HG02885 (cell line): ENCODE measurements at regions not wholly inside any gene's neighbourhood (a gene's known extent, or its start where the extent isn't known, plus 50 kb on each side); places are given as distances from the start of the nearest gene placed in this dataset.

ENCODE experiments used
- ATAC-seq: cut with Tn5 transposase; IDR thresholded peaks from one replicate; pipeline ENCODE4 v1.9.1; 2021; ENCODE audit warnings: mild to moderate bottlenecking; ENCODE audit not compliant: unreplicated experiment, poor library complexity

DNA sequence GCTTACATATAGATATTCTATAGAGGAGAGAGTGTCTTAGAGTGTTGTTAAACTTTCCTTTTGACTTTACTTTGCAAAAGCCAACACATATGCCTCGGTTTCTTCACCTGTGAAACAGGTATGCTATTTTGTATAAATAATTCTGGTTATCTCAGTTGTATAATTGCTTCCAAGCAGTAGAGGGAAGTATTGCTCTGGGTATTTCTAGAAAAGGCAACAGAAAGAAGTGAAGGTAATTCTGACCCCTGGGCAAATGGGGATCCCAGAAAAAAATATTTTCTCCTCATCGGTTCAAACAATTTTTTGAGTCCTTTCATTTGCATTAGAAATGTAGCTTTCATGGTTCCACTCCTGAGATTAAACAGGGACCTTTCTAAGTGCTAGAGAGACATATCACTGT is 216.5 kb upstream of the SEMA6D start:
- ATAC-seq, result no peak

DNA sequence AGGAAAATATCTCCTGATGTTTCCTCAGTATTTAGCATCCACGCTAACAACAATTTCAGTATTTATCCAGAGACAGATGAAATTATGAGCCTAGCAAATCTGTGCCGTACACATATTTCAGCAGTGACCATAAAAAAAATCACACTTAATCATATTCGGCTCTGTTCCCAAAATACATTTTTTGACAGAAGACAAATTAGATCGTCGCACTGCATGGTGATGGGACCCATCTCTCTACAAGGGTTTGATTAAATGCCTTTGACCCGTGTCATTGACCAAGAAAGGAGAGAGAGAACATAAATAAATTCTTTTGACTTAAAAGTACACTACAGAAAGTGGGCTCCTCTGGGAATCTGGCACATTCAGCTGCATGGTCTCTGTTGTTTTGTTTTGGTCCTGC is 215.3 kb upstream of the SEMA6D start:
- ATAC-seq, result no peak

DNA sequence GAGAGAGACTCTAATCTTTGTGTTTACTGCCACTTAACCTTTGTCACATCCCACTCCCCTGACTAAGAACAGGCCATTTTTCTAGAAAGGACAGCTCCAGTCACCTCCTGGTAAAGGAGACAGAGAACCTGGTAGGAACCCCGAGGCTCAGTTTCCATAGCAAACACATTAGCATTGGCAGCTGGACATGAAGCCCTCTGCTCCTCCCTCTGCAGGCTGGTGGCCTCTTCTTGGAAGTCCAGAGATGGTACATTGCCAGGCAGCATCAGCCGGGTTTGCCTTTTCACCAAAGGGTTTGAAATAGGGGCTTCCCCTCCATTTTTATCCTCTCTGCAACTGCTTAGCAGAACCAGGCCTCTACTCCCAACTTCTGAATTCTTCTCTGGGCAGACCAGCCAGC is 213.4 kb upstream of the SEMA6D start:
- ATAC-seq, result no peak

DNA sequence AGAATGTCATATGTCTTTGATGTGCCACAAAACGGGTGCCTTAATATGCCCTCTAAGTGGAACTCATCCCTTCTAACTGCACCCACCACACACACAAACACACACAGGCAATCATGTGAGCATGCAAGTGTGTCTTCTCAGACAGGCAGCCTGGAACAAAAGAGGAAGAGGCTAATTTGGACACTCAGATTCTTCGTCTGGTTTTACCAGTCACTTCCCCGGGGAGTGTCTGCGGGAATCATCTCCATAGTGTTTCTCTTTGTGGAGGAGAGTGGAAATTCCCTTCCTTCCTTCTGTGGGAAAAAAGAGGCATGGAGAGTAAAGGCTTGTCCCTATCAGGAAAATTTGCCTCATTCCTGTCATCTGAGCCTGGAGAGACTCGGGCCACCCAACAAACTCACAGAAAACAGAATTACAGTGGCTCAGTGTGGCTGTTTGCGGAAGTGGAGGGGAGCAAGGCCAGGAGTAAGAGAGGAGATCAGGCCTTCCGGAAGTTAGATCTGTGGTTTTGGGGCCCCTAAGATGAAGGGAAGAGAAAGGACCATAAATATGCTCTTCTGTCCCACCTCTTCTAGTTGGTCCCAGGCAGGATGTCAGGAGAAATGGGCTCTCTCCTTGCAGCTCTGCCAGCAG is 212.6 kb upstream of the SEMA6D start:
- no peak for ATAC-seq

DNA sequence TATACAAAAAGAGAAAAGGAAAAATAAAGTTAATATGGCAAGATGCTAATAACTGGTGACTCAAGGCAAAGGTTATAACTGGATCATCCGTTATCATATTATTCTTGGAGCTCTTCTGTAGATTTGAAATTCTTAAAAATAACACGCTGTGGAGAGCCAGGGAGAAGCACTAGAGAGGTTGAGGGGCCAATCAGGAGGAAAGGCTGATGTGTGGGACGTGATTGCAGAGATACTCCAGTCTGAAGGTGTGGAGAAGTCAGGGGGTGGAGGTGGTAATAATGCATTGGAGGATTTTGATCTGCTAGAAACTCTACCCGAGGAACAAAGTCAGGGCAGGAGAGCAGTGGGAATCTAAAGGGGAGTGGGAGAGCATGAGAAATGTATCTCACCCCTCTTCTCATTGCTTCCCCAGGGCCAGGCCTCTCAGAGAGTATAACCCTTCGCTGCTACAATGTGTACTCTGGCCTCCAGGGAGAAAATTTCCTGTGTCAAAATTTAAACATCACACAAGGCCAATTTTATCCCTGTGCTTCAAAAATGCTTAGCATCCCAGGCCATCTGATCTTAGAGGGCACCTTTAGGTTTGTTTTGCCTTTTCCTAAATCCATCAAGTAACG is 211.5 kb upstream of the SEMA6D start:
- no peak for ATAC-seq

DNA sequence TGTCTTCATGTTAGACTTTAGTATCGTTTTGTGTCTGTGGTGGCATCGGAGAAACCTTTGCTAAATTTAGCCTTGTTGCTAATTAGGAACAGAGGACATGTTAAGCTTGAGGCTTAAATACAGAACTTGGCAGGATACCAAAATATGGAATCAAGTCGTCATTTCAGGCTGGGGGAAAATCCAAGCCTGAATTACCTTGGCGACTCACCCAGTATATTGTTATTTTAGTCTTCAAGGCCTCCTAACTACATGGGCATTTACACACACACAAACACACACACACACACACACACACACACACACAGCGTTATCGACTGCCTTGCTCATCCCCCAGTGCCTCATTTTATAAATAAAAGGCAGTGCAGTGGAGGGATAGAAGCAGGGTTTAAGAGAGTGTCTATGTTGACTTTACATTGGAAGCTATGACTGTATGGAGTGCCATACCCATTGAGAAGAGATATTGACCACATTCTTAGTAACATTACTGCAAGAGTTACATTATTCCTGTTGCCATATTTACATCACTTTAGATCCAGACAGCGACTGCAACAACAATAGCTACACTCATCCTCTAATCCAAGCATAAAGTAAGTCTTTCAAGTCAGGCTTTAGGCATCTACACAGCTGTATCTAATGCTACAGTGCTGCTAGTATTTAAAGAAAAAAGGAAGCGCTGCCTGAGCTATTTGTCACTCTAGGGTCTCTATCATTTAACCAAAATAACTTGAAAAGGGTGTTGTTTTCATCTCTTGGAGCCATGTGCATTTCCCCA is 210.8 kb upstream of the SEMA6D start:
- no peak for ATAC-seq

DNA sequence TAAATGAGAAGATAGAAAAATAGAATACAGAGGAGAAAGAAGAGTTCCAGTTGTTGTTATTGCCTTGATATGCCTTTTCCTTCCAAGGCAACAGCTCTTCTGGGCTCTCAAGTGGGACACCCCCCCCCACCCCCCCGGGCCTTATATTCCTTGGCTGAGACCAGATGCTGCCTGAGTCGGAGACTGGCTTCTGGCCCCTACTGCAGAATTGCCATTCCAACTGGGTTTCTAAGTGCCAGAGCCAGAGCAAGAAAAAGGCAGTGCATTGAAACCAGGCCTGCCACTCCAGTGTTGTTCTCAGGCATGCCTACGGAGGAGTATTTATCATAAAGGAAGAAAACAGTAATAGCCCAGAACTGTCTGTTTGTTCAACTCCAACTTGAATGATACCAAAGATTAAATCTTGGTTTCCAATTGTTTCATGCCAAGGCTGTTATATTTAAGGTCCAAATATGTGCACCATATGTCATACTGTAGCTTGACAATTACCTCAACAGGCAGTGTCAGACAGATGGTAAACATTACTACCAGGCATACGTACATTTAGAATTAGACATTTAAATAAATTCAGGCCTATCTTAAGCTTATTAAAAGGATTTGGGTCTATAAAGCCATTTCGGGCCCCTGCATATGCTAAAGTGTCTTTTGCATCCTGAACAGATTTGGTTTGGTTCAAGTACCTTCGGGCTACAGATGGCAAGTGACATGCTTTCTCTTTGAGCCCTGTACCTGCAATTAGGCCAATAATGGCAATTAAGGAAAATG is 209.9 kb upstream of the SEMA6D start:
- no peak for ATAC-seq

DNA sequence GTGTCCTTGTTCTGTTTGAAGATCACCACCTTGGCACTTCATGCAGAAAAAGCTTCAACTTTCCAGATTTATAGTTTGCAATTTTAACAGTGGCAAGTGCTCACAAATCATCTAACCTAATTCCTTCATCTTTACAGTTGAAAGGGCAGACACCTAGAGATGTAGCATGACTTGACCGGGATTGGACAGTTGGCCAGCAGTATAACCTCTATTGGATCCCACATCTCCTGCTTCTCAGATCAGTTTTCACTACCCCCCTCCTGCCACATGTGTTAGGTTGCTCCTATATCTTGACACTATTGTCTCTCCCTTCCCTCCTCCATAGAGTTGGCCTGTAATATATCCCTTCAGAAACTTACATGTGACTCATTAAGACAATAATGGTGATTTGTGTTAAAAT is 206.0 kb upstream of the SEMA6D start:
- no peak for ATAC-seq

DNA sequence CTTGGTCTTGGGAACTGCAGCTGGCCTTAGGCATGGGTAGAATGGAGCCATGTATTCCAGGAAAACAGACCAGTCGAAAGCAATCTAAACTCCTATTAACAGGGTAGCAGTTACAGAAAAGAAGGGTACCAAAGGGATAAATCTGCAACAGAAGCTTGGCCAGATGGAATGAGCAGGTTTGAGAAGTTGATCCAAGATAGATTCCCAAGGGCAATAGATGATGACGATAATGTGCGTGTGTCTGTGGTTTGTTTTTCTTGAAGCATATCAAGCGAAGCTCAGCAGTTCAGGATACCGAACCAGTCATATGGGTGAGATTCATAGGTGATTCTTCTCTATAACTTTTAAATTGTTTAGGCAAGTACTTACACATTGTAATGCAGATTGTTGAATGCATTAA is 203.8 kb upstream of the SEMA6D start:
- no peak for ATAC-seq

DNA sequence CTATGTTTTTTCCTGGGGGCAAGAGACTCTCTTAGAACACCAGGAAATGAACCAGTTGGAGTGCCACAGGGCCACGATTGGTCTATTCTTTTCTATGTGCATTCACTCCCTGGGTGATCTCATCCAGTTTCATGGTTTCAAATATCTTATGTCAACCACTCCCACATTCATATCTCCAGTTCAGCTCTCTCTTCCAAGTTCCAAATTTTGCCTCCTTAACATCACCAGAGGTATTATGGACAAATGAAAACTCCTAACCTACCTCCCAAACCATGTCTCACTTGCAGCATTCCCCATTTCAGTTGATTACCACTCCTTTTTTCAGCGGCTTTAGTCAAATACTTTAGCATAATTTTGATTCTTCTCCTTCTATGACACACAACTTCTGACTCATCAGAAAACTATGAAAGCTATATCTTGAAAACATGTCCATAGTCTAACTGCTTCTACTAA is 203.1 kb upstream of the SEMA6D start:
- ATAC-seq, result no peak

DNA sequence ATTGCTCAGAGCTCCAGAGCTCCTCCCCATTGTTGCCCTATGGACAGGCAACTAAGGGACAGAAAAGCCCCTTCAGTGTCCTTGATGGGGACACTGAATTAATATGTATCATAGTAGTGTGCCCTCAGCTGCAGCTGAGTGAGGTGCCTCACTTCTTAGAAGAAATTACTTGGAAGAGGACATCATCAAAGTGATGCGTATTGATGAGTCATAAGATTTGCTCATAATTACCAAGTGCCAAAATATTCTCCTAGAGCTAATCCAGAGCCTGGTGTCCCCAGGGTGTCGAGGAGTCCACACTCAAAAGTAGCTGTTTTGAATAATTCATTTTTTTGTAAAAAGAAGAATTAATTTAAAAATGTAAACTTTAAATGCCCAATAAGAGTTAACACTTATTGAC is 200.7 kb upstream of the SEMA6D start:
- ATAC-seq, result no peak

DNA sequence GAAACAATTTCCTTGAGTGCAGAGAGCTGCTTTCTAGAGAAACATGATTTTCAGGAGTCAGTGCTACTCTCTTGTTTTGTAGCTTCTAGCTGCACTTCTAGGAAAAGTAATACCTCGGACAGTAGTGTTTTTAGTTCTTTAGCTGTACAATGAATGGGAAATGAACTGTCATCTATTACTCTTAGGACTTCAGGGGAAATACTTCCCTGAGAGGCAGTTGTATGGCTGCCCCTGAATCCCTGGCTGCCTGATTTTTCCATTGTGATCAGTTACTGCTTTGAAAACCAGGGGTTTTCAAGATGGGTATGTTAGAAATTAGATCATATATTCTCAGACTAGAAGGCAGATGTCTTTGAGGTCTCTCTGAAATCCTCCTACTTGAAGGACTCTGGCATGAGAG is 200.3 kb upstream of the SEMA6D start:
- no peak for ATAC-seq

DNA sequence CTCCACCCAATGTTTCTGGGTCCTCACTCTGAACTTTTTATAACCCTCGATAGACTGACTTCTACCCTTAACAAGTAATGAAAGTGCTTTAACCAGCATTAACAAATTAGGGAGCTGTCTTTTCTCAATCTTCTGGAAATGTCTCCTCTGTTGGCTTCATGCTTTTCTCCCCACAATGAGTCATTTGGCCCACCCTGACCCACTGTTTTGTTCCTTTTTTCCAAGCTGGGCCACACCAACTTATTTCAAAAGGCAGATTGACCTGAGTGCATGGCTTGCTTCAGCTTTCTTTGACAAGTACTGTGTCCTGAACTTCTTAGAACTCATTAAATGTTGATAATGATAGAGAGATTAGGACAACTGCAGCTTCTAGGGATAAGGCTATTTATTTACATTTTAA is 199.6 kb upstream of the SEMA6D start:
- no peak for ATAC-seq

DNA sequence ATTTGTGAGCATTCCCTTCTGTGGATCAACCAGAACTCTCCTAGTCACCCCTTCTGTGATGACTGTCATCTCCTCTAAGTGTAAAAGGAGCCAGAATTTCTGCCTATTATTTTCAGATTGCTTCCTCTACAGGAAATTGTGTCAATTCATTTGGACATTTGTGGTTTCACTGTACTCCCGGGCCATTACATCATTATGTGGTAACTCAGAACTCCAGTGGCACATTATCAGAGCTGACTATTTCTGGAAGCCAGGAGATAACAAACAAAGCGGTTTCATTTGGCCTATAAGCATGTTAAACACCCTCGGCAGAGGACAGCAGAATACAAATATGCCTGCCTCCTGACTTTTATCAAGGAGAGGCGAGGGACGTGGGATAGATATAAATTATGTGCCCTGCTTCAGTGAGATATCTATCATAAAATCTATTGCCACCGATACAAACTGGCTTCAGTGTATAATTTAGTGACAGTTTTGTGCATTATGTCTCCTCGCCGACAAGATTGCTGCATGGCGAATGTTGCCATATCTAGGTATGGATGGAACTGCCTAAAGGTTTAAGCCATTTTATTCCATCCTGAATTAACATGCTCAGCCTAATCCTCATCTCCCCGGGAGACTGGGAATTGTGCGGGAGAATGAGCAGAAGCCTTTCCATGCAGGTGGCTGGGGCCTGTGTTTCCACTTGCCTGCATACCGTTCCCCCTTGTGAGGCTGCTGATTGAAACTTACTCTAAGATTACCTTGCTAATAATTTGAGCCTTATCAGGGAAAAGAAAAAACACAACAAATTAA is 193.4 kb upstream of the SEMA6D start:
- no peak for ATAC-seq

DNA sequence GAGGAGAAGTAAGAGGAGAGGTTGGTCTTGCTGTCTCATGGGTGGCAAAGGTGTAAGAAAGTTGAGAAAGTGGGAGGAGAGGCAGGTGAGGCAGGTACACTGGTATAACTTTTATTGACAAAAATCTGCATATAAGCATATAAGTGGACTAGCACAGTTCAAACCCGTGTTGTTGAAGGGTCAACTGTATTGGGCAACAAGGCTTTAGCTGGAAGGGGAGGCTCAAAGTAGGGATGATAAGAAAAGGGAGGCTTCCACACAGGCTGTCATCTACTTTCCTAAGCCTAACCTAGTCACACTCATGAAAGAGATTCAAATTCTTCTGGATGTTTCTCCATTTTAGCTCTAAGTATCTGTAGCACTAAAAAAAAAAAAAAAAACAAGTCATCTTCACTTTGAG is 188.1 kb upstream of the SEMA6D start:
- ATAC-seq, result no peak

DNA sequence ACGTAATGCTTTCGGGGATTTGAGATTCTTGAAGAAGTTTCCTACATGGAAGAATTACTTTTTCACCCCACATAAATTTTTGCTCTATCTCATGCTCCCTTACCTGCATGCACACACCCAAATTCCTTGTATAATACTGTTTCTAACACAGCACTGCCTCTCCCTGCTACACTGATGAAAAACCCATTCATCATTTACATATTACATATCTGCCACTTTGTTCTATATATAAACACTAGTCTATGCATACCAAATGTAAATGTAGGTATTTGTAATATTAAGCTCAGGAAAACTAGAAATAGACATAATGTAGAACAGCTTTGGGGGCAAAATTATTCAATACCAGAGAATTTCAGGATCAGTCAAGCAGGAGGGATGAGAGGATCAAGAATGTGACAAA is 182.6 kb upstream of the SEMA6D start:
- ATAC-seq, result no peak

DNA sequence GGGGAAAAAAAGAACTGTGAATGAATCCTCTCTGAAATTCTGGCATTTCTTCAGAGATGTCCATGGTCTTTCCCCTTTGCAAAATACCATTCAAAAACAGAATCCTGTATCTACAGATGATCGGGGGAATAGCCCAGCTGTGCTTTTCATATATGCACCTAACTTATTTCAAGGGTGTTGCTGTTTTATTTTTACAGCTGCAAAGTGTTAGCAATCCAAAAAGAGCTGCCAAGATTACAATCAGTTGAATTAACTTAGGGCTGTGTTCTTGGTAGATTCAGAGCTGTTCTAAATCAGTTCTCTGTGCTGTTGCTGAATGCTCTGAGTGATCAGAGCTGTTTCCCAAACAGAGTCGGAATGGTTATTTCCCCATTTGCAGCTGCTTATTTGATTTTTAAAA is 175.7 kb upstream of the SEMA6D start:
- ATAC-seq, result no peak

DNA sequence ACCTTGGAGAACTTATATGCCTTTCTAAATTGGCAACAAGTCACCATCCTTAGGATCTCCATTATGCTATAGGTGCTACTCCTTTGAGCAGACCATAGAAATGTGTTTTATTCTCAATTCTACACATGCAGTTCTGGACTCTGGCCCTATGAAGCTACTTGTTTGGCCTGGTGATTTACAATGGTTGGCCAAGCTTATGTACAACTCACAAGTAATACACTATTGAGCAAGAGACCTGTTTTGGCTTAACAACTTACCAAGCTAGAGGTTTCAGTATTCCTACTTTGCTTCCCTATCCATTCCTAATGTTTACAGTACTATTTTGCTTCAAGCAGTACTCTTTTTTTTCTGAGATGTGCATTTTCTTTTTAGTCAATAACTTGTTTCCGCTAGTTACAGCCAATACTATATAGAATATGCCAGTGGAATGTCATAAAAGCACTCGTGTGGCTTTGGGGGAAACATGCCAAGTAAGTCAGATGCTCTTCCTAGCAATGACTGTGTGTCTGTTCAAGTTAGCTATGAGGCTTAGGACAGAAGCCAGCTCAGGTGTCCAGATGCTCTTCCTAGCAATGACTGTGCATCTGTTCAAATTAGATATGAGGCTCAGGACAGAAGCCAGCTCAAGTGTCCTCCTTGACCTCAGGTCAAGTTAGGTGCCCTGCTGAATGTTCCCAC is 174.9 kb upstream of the SEMA6D start:
- no peak for ATAC-seq

DNA sequence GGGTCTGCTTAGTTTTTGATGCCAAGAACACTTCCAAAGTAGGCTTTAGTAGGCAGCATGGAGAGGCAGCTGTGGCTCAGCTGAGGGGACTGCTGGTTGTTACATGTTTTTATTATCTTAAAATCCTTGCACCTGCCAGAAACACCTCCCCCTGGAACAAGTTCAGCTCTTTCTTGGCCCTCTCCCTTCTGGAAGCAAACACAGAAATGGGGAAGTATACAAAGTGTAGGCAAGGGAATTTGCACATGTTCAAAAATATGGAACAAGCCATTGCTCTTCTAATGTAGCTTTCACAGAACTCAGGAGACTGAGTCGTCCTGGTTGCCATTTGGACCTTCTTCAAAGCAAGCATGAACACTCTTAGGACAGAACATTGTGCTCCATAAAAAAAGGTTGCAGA is 169.1 kb upstream of the SEMA6D start:
- ATAC-seq, result no peak

DNA sequence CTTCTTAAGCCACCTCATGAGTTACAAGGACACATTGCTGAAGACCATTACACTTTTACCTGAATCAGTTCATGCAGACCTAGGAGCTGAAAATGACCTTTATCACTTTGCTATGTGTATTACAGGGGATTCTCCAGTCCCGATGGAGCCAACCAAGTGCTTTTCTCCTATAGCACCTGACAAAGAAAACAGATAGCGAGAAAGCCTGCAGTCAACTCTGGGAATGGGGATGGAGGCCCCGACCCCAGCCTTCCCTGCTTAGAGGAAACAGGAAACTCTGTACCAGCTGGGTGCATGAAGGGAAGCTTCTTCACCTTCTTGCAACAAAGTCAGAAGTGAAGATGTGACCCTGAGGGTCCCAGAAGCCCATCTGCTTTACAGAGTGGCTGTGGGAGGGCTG is 168.3 kb upstream of the SEMA6D start:
- ATAC-seq, result no peak
